GM12865 (cell line): ENCODE measurements at regions not wholly inside any gene's neighbourhood (a gene's known extent, or its start where the extent isn't known, plus 50 kb on each side); places are given as distances from the start of the nearest gene placed in this dataset.
"Not testable (repeated sequence)": the region's sequence is repeated elsewhere in the genome, so short reads cannot be mapped to it uniquely, and the experiment has no call there.

Source experiments
- DNase-seq: peaks from one replicate; pipeline ENCODE4 v3.0.0; 2010; ENCODE audit warnings: low read depth
- H3K4me3 ChIP-seq: 2 replicates; pipeline ENCODE4 v1.5.1; 2011; ENCODE audit warnings: mild to moderate bottlenecking, low read depth, low read length, control low read depth
- TF ChIP-seq, protein P1 (sequence below): IDR thresholded peaks from 2 replicates; pipeline ENCODE4 v1.5.1; 2011; ENCODE audit warnings: low read length, control low read depth, low read depth, inconsistent platforms; ENCODE audit not compliant: insufficient read depth; ENCODE audit errors: missing control alignments

DNA sequence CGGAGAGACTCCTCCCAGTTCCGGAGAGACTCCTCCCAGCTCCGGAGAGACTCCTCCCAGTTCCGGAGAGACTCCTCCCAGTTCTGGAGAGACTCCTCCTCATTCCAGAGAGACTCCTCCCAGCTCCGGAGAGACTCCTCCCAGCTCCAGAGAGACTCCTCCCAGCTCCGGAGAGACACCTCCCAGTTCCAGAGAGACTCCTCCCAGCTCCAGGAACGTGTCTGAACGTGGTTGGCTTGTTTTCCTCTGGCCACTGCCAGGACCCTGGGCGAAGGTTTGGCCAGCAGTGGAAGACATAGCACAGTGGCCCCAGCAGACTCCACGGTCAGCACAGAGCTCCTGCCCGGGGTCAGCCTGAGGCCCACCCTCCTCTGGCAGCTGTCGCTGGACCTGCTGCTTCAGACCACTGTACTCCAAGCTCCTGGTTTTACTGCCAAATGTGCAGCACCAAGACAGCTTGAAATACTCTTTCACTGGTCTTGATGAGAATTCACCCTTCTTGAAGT, 122.3 kb upstream of the AFDN start:
- no peak overlapping the region for H3K4me3 ChIP-seq
- TF ChIP-seq, protein P1, sequence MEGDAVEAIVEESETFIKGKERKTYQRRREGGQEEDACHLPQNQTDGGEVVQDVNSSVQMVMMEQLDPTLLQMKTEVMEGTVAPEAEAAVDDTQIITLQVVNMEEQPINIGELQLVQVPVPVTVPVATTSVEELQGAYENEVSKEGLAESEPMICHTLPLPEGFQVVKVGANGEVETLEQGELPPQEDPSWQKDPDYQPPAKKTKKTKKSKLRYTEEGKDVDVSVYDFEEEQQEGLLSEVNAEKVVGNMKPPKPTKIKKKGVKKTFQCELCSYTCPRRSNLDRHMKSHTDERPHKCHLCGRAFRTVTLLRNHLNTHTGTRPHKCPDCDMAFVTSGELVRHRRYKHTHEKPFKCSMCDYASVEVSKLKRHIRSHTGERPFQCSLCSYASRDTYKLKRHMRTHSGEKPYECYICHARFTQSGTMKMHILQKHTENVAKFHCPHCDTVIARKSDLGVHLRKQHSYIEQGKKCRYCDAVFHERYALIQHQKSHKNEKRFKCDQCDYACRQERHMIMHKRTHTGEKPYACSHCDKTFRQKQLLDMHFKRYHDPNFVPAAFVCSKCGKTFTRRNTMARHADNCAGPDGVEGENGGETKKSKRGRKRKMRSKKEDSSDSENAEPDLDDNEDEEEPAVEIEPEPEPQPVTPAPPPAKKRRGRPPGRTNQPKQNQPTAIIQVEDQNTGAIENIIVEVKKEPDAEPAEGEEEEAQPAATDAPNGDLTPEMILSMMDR, result no peak
- no peak for DNase-seq

DNA sequence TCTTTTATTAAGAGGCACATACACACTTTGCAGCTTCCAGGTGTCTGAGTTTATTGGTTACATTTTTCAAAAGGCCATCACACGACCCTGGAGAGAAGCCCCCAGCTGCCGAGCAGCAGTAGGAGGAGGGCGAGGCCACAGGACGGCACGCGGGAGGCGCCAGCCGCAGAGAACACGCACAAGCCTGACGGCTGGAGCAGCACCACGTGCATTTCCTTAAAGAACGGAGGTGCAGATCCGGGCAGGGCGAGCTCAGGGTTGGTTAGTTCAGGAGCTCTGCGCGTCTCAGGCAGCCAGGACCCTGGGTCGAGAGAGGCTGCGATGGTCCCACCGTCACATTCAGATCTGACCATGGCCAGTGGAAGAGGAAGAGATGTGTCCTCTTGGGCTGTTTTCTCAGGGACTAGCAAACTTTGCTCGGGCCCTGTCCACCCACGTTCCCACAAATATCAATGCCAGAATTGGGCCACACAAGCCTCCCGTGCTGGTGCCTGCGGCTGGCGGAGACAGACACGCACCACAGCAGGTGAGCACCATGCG, 121.4 kb upstream of the AFDN start:
- TF ChIP-seq, protein P1, result no peak

DNA sequence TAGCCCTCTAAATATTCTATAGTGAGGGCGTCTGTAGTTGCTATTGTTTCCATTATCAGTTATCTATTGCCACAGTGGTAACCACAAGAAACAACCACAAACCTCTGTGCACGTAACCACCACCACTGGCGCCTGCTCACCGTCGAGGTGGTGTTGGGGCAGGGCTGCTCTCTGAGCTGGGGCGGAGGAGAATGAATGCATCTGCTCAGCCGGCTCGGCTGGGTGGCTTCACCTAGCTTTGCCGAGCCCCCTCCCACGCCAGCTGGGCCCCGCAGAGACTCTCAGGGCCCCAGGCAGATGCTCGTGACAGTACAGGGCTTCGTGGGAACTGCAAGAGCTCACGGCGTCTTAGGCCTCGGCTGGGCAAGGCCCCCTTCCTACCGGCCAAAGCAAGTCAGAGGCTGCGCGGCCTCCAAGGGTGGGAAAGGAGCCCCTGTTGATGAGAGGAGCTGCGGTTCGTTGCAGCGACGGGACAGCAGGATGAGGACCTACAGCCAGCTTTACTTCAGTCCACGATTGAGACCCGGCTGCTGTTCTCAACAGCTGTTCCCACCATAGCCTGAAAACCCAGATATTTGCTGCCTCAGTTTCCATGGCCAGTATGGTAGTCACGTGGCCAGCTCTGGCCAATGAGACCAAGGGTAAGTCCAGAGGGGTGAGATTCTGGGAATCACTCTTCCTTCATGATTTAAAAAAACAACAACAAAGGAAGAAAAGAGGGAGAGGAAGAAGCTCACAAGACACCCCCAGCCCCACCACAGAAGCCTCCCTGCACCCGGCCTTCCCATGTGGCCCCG, 120.2 kb upstream of the AFDN start:
- no peak overlapping the region for H3K4me3 ChIP-seq
- peak; percentile 50 for DNase-seq
- TF ChIP-seq, protein P1, result no peak

More for the DNA sequence above, 121.4 kb upstream of the AFDN start:
- no peak overlapping the region for H3K4me3 ChIP-seq
- DNase-seq, result no peak

DNA sequence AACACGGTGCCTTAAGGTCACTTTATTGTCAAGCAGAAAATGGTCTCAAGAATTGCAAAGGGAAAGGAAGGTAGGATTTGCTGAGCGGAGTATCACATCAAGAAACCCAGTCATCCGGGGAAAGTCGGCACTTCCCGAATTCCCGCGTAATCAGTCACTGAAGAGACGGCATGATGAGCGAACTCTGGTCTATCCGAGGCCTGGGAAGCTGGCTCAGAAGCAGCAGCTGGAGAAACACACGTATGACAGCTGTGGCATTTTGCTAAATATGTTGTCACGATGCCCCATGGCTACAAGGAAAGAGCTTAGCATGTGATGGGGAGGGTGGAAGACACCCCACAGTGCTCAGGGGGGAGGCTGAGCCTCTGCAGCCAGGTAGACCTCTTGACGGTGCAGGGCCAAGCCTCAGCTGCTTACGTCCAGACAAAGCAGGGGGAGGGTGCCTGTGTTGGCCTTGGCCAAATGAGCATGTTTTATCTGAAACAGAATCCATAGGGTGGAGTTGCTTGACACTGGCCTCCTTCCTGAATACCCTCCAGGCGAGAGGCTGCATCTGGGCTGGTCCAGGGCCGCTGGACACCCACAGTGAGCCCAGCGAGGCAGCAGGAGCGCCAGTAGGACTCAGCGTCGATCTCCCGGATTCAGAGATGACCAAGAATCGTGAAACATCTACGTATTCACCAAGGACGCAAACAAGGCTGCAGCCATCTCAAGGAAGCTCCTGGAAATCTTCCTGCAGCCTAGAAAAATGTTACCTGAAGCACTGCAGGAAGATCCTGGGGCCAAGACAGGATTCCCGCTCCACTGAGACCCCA, 118.8 kb upstream of the AFDN start:
- no peak for DNase-seq
- TF ChIP-seq, protein P1, result no peak
- no peak overlapping the region for H3K4me3 ChIP-seq

DNA sequence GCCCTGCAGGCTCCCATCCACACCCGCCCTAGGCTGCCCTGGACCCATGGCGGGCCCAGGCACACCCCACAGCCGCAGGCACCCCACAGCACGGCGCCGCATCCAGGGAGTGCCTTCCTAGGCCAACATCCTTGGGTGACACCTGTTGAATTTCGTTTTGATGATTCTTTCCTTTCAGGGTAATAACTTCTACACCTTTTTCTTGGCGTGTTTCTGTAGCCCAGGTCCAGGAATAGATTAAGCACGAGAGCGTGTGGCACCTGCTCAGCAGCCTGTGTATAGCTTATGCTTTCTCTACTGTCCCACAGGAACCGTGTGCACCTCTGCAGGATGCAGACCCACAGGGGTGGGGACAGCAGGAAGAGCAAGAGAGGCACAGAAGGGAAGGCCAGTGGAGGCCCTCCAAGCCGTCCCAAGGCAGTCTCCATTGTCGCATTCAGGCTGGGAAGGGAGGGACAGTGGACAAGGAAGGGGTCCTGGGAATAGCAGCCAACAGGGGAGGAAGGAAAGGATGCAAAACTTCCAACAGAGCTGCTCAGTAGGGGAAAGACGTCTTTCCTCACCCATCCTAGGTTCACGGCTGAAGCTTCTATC, 118.1 kb upstream of the AFDN start:
- no peak for DNase-seq
- H3K4me3 ChIP-seq, result no peak overlapping the region
- TF ChIP-seq, protein P1, result no peak

DNA sequence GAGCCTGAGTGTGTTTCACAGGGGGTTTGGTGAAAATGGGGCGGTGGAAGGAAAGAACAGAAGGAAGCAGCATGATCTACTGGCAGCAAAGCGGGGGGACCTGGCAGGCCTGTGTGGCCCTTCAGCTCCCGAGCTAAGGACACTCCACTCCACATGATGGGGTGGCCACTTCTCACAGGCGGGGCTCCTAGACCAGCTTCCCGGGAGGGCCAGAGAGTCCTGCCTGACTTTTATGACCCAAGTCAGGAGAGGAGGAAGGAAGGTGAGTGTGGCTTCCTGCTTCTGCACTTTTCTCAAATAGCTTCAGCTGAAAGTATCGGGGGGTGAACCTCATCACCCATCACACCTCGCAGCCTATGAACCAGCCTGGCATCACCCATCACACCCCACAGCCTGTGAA, 117.5 kb upstream of the AFDN start:
- H3K4me3 ChIP-seq, result no peak overlapping the region
- TF ChIP-seq, protein P1, result no peak
- DNase-seq, result no peak

DNA sequence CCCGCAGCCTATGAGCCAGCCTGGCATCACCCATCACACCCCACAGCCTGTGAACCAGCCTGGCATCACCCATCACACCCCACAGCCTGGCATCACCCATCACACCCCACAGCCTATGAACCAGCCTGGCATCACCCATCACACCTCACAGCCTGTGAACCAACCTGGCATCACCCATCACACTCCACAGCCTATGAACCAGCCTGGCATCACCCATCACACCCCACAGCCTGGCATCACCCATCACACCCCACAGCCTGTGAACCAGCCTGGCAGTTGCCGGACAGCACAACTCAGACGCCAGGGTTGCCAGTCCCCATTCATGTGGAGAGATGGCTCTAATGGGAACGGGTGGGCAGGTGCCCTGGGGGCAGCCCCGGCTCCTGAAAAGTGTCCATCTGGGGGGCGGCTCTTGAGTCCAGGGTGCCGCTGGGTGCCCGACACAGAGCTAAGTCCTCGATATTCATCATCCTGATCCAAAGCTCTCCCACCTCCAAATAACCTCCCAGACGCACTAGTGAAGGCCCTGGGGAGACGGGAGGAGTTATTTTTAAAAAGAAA, 116.9 kb upstream of the AFDN start:
- DNase-seq, H3K4me3 ChIP-seq: not testable (repeated sequence)
